COLO668 (cell line): ENCODE measurements at regions not wholly inside any gene's neighbourhood (a gene's known extent, or its start where the extent isn't known, plus 50 kb on each side); places are given as distances from the start of the nearest gene placed in this dataset.
"Not testable (repeated sequence)": the region's sequence is repeated elsewhere in the genome, so short reads cannot be mapped to it uniquely, and the experiment has no call there.

Experiments
- DNase-seq: peaks from one replicate; lab custom pipeline; 2025; ENCODE audit not compliant: unreplicated experiment; lab: John Stamatoyannopoulos, UW

DNA sequence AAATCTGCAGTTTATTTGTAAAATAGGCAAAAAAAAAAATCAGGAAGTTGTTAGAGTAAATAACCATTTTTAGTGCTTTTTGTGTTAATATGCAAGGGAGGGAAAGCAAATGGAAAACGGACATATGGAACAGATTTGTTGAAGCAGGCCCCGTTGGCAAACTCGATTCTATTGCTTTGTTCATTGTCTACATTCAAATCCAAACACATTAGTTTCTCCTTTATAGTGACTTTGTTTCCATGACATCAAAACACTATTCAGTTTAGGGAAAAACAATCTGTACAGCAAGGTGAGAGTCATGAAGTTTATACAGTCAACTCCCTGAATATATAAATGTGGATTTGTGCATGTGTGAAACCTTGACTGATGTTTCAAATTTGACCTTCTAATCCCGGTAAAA is 142.2 kb downstream of the FAM47A start:
- peak; percentile 15 for DNase-seq

DNA sequence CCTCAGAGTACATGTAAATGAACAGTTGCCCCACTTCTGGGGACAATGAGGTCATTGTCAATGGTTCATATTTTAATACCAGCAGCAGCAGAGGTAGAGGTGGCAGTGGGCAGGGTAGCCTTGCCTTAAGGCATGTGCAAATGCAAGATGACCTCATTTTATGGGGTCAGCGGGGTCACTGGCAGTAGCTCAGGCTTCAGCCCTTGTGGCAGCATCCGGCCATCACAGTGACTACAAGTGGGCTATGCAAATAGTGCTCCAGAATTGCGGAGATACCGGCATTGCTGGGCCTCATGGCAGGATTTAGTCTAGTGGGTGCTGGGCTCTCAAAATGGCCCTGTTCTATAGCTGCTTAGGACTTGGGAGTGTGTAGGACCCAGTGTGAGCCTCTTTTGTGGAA is 144.7 kb downstream of the FAM47A start:
- DNase-seq = no peak

DNA sequence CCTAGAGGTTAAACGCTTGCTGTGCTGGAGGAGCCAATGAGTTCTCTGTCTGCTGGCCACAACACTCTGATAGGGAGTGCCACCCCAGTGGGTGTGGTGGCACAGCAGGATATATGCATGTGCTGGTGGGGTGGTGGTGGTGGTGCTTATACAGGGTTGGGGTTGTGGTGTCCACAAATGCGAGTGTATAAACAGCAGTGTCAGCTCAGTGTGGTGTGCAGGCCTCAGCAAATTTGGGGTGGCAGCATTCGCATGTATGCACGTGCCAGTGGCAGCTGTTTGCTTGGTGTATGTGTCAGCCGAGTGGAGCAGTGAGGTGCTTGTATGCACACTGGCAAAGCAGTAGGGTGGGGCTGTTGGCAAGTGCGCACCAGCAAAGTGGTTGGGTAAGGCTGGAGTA is 157.4 kb downstream of the FAM47A start:
- no peak for DNase-seq

DNA sequence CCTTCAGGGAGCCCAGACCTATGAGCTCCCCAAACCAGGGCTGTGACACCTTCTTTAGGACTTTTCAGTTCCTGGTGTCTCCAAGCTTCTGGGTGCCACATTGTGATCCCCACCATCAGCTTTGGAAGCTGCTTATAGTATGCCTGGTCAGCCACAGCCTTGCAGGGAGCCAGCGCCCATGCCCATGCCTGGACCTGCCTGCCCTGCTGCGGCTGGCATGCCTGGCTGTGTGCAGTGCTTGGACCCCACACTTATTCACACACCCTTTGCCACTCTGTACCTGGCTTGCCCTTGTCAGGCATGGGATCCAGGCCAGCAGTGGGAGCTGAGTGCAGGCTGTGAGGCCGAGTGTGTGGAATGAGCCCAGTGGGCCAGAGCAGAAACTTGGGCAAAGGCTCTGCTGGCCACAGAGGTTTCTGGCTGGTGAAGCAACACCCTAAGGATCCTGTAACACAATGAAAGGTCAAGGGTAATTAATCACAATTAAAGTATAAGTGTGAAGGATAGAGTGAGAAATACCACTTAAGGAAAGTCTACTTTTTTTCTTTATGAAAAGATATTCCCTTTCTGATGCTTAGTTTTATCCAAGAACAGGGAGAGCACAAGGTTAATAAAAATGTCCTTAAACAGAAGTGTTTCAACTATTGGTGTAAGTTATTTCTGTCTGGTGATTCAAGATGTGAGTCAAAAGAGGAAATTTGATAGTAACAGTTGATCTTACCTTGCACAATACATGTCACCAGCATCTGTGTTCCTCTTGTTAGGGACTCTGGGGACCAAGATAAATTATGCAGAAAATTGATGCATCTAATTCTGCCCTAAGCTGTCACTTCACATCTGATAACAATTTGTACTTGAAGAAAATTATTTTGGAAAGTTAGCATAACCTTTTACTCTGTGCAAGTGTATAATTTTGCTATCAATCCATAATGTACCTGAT is 161.8 kb downstream of the FAM47A start:
- DNase-seq = no peak

DNA sequence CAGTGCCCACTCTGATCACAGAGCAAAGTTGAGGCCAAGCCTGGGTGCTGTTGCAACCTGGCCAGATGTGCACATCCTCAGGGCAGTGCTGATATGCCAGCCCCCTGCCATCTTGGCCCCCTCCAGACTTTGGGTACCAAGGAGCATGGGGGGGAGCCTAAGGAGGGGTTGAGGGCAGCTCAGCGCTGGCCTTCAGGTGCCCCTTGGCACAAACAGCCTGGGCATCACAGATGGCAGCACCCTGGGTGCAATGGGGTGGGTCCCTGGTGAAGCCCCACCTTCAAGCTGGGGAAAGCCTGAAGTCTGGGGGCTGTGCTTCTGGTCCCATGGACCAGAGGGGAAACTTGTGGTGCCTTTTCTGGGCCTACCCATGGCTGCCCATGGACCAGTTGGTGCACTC is 163.0 kb downstream of the FAM47A start:
- DNase-seq = no peak

DNA sequence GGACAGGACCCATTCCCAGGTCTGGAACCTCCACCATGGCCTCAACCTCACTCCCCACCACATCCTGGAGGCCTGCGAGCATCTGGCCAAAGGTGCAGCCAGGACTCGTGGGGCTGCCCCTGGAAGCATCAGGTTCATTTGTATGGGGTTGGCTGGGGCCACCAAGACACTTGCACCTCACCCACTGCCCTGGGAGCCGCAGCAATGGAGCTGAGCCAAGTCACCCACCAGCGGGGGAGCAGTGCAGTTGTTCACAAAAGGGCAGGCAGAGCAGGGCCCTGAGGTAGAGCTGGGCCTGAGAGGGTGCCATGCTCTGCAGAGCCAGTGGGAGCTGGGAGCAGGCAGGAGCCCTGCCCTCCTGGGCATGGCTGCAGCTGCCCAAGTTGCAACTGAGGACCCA is 163.5 kb downstream of the FAM47A start:
- DNase-seq = no peak

DNA sequence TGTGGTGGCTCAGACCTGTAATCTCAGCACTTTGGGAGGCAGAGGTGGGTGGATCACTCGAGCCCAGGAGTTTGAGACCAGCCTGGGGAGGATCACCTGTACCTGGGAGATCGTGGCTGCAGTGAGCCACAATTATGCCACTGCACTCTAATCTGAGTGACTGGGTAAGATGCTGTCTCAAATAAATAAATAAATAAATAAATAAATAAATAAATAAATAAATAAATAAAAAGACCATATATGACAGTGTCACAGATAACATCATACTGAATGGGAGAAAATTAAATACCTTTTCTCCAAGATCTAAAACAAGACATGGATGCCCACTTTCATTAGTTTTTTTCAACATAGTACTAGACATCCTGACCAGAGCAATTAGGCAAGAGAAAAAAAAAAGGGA is 182.8 kb downstream of the FAM47A start:
- DNase-seq = no peak

DNA sequence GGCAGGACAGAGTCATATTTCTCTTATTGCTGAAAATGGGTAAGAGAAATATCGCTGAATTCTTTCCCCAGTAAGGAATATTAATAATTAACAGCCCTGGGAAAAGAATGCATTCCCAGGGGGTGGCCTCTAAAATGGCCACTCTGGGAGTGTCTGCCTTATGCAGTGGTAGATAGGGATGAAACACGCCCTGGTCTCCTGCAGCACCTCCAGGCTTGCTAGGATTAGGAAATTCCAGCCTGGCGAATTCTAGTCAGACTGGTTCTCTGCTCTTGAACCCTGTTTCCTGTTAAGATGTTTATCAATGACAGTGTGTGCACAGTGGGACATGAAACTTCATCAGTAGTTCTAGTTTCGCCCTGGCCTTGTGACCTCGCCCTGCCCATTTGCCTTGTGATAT is 205.9 kb downstream of the FAM47A start:
- not testable (repeated sequence) for DNase-seq

DNA sequence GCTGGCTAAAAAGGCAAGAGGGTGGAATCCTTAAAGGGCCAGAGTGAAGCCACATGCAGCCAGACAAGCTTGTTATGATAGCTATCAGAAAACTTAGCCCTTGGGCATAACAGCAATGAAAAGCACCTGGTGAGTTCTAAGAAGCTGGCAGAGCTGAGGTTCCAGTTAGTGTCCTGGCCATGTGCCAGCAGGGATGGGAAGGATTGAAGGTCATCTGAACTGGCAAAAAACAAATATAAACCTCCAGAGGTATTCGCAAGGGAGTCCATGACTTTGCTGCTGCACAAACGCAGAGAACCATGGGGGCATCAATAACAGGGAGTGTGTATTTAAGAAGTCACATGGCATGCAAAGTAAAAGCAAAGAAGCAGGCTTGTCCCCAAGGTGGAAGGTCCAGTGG is 208.9 kb downstream of the FAM47A start:
- peak; percentile 47 for DNase-seq

DNA sequence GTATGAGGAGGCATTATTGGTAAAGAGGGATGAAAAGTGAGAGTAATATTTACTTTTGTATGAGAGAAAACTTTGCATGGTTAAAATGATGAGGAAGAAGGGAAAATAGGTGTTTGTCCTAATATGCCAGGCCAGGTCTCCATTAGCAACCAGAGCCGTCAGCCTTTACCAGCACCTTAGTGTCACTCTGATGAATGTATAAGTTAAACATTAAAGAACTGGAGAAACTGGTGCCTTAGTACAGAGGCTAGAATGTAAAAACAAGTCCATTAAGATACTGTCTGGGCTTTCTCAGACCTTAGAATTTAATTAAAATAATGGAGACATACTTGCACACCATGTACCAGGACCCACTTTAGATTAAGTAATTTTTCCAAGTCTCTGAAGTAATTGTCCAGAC is 222.3 kb downstream of the FAM47A start:
- no peak for DNase-seq

DNA sequence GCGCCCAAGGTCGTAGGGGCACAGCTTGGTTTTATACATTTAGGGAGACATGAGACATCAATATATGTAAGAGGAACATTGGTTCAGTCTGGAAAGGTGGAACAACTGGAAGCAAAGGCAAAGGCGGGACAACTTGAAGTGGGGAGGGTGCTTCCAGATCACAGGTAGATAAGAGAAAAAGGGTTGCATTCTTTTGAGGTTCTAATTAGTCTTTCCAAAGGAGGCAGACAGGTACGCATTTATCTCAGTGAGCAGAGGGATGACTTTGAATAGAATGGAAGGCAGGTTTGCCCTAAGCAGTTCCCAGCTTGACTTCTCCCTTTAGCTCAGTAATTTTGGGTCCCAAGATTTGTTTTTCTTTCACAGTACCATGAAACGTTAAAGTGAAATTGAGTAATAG is 223.2 kb downstream of the FAM47A start:
- DNase-seq = no peak

DNA sequence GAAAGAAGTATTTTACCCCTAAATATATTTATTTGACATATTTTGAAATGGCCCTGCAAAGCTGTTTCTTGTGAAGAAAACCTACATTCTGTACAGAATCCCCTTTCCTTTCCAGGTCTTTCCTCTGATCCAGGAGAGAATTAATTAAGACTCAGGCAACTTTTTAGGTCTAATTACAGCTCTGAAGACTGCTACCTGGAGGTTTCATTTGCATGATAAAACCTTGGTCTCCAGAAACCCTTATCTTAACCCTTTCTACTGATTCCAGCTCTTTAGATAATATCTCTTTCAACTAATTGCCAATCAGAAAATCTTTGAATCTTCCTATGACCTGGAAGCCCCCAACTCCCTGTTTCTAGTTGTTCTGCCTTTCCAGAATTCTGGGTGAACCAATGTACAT is 224.0 kb downstream of the FAM47A start:
- no peak for DNase-seq

DNA sequence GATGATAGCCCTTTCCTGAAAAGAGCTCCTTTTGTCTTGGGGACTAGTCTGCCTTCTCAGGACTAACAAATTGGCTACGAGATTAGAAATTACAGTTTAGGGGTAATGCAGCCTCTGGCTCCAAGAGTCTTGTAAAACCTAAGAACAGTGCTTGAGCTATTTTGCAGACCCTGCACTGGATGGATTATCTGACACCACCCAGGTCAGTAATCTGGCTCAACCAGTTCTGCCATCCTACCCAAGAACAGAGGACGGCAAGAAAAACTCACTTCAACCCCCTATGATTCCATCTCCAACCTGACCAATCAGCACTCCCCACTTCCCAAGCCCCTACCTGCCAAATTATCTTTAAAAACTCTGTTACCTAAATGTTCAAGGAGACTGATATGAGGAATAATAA is 225.1 kb downstream of the FAM47A start:
- no peak for DNase-seq

DNA sequence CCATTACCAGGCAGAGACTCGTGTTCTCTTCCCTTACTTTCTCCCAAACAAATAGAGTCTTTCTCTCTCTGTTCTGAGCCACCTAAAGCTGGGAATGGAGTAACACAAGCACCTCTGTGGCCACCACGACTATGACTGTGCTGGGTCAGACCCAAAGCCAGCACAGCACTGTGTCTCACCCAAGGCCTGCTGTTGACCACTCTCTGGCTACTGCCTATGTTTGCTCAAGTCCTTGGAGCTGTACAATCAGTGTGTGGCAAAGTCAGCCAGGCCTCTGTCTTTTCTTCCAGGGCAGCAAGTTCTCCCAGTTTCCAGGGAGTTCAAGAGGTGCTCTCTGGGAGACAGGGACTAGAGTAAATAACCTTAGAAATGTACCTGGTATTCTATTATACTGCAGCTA is 239.4 kb downstream of the FAM47A start:
- DNase-seq = no peak

DNA sequence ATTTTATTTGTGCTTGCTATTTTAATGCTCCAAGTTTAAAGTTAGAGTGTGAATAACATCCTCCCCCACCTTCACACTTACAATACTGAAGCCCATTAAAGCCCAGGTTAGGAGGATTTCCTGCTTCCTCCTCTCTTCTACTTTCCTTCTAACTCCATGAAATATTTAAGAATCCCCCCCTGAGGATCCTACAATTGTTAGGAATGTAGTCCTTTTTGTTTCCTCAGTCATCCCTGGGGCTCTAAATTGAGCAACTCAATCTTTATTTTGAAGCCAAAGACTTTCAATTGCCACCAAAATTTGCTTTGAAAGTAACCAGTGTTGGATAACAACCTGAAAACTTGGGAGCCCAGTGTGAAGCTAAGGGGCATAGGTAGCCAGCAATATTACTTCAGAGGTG is 276.9 kb downstream of the FAM47A start:
- no peak for DNase-seq

DNA sequence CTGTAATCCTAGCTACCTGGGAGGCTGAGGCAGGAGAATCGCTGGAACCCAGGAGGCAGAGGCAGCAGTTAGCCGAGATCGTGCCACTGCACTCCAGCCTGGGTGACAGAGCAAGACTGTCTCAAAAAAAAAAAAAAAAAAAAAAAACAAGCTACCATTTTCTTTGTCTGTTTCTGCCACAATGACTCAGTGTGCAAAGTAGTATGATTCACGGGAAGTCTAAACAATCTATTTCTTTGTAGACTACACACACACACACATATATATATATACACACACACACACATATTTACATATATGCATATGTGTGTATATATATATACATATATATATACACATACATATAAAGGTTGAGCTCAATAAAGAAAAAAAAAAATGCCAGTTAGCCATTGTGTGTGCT is 280.0 kb downstream of the FAM47A start:
- not testable (repeated sequence) for DNase-seq

DNA sequence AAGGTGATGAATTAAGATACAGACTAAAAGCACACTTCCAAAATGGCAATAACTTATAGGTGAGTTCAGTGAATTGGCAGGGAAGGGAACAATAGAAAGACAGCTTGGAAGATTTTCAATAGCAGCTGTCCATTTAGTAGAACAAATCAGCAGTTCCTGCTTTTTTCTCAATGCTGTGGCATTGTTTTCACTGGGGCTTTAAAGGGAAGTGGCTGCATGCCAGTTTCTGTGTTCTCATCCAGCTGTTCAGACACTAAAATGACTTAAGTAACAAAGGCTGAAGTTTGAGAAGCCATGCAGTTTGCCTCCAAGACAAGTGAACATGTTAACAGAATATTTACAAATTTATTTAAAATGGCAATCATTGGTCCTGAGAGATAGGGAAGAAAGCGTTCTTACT is 291.9 kb downstream of the FAM47A start:
- no peak for DNase-seq

DNA sequence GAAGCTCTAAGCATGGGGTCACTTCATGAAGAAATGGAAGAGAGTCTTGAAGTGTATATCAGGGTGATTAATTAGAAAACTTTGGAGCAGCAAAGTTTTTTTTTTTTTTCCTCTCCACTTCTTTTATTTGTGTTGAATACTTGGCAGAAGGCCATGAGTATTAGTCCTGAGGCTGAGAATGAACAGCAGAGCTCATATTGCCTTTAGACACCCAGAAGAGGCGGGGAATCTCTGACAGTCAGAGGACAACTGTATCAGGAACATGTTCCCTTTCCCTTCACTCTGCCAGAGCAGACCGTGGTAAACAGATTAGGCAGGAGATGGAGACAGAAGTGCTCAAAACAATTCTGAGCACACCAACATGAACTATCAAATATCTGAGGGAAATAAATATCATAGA is 300.9 kb downstream of the FAM47A start:
- no peak for DNase-seq

DNA sequence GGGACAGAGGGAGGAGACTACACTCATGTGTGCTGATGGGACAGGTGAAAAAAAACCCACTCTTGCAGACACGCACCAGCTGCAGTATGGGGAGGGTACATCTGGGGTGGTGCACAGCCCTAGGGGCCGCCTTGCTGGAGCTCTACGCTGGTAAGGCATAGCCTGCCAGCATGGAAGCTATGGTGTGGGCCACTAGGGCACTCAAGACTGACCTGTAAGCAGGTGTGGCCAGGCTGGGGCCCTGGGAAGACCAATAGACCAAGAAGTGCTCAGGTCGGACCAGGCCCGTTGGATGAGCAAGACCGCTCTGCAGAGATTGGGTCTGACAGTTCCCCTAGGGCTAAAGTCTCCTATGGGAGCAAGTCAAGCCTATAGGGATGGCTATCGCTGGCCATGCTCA is 314.8 kb downstream of the FAM47A start:
- no peak for DNase-seq

DNA sequence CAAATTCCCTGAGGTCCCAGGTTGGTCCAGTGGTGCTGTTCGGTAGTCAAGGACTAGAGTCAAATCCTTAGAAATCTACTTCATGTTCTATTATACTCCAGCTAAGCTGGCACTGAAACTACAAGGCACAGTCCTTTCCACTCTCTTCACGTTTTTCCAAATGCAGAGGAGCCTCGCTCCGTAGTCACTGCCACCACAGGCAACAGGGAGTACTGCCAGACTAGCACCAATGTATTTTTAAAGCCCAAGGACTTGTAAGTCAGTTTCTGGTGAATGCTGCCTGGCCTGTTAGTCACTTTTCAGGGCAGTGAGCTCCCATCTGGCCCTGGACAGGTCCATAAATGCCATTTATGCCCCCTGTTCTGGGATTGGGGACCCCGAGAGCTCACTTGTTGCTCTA is 323.5 kb downstream of the FAM47A start:
- DNase-seq = no peak

DNA sequence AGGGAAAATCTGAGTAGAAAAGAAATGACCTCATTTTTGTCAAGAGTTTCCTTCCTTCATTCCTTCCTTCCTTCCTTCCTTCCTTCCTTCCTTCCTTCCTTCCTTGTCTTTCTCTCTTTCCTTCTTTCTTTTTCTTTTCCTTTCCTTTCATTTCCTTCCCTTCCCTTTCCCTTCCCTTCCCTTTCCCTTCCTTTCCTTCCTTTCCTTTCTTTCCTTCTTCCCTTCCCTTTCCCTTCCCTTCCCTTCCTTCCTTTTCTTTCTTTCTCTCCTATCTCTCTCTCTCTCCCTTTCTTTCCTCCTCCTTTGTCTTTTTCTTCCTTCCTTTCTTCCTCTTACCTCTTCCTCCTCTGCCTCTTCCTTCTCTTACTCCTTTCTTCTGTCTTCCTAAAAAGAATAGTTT is 347.6 kb downstream of the FAM47A start:
- no peak for DNase-seq

DNA sequence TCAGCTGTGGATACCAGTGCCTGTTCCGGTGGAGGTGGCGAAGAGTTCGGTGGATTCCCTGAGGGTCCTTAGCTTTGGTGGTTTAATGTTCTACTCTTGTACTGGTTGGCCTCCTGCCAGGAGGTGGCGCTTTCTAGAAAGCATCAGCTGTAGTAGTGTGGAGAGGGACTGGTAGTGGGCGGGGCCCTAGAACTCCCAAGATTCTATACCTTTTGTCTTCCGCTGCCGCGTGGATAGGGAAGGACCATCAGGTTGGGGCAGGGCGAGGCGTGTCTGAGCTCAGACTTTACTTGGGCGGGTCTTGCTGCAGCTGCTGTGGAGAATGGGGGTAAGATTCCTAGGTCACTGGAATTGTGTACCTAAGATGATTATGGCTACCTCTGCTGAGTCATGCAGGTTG is 390.3 kb downstream of the FAM47A start:
- DNase-seq = no peak

DNA sequence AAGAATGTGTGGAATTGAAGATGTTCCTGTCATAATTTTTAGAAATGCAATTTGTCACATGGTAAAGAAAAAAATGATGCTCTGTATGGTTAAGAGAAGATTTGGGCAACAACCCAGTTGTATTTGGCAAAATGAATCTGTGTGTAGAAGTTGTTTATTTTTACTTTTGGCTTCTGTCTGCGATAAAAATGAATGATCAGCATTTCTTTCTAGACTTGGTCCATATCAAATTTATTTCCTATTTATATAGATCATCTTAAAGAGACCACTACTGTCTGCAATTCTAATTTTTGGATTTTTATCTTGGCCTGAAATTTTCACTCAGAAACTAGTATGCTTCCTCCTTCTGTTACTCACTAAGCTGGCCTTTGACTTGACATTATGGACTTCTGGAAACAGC is 396.9 kb downstream of the FAM47A start:
- DNase-seq = no peak
